Hypothalamus (tissue), 51 donors: ENCODE measurements at regions not wholly inside any gene's neighbourhood (a gene's known extent, or its start where the extent isn't known, plus 50 kb on each side); places are given as distances from the start of the nearest gene placed in this dataset.
"Not testable (repeated sequence)": the region's sequence is repeated elsewhere in the genome, so short reads cannot be mapped to it uniquely, and the experiment has no call there.

Experiments
- DNase-seq, 51 donors: peaks; one replicate each; lab custom pipeline; 2025; lab: John Stamatoyannopoulos, UW

GRCh38 chr15:91356083-91356482 is 256.0 kb downstream of the SV2B start:
- no peak for DNase-seq

- no peak for DNase-seq
These were observed 257.0 kb downstream of the SV2B start for GRCh38 chr15:91357011-91357410.

- DNase-seq: no peak
These were observed 257.4 kb downstream of the SV2B start for GRCh38 chr15:91357486-91357885.

GRCh38 chr15:91358405-91358804 is 258.3 kb downstream of the SV2B start:
- no peak for DNase-seq

GRCh38 chr15:91361696-91362095 is 261.6 kb downstream of the SV2B start:
- DNase-seq: peak in 7 of 51 donors; percentile 3 to 15 (median 9)

- DNase-seq: no peak
These were observed 266.1 kb downstream of the SV2B start for GRCh38 chr15:91366111-91366510.

- DNase-seq: no peak
These were observed 268.6 kb downstream of the SV2B start for GRCh38 chr15:91368611-91369010.

GRCh38 chr15:91369823-91370222 is 269.8 kb downstream of the SV2B start:
- no peak for DNase-seq

GRCh38 chr15:91371345-91371744 is 271.3 kb downstream of the SV2B start:
- DNase-seq: not testable (repeated sequence)

- no peak for DNase-seq
These were observed 274.3 kb downstream of the SV2B start for GRCh38 chr15:91374336-91374735.

GRCh38 chr15:91376038-91376437 is 276.0 kb downstream of the SV2B start:
- DNase-seq: no peak

- no peak for DNase-seq
These were observed 280.1 kb downstream of the SV2B start for GRCh38 chr15:91380114-91380513.

- DNase-seq: no peak
These were observed 283.5 kb downstream of the SV2B start for GRCh38 chr15:91383532-91383931.

- DNase-seq: no peak
These were observed 284.2 kb downstream of the SV2B start for GRCh38 chr15:91384189-91384730.

- DNase-seq: no peak
These were observed 285.3 kb downstream of the SV2B start for GRCh38 chr15:91385311-91385710.

GRCh38 chr15:91393186-91393585 is 293.1 kb downstream of the SV2B start:
- no peak for DNase-seq

- no peak for DNase-seq
These were observed 300.4 kb downstream of the SV2B start for GRCh38 chr15:91400481-91400880.

- no peak for DNase-seq
These were observed 307.3 kb downstream of the SV2B start for GRCh38 chr15:91407269-91407889.

- DNase-seq: no peak
These were observed 308.5 kb downstream of the SV2B start for GRCh38 chr15:91408476-91409076.

- no peak for DNase-seq
These were observed 309.3 kb downstream of the SV2B start for GRCh38 chr15:91409387-91409786.

GRCh38 chr15:91411586-91411985 is 311.5 kb downstream of the SV2B start:
- DNase-seq: no peak

- no peak for DNase-seq
These were observed 312.3 kb downstream of the SV2B start for GRCh38 chr15:91412138-91412928.
